H1 (cell line): ENCODE measurements at regions not wholly inside any gene's neighbourhood (a gene's known extent, or its start where the extent isn't known, plus 50 kb on each side); places are given as distances from the start of the nearest gene placed in this dataset.

Experiments used
- CHD7 ChIP-seq: fragments of 300-600 bp; sonication (generic); IDR thresholded peaks from 2 replicates; pipeline ENCODE4 v1.7.1; 2012; ENCODE audit warnings: low read length, moderate library complexity, mild to moderate bottlenecking, inconsistent platforms; ENCODE audit not compliant: insufficient replicate concordance
- EP300 ChIP-seq, 2 experiments: IDR thresholded peaks; 1 replicate in 1 of 2; 2 replicates in 1 of 2; pipeline ENCODE4 v1.6.1; 2011 to 2012; ENCODE audit warnings: low read depth in 2 of 2, low read length in 2 of 2, mild to moderate bottlenecking in 2 of 2, borderline replicate concordance in 1 of 2, inconsistent platforms in 1 of 2, moderate library complexity in 1 of 2
- HDAC6 ChIP-seq: IDR thresholded peaks from one replicate; pipeline ENCODE4 v1.7.1; 2012; ENCODE audit warnings: low read depth, mild to moderate bottlenecking, inconsistent platforms, low read length, moderate library complexity
- RNF2 ChIP-seq: fragments of 200-900, 300-1000 bp; sonication (generic); IDR thresholded peaks from 2 replicates; pipeline ENCODE4 v1.7.1; 2016; ENCODE audit warnings: borderline replicate concordance, low read depth, mild to moderate bottlenecking, antibody characterized with exemption, low read length; ENCODE audit not compliant: poor library complexity, severe bottlenecking; ENCODE audit errors: missing control alignments

GRCh38 chr2:153394247-153394646, 84.3 kb downstream of the RPRM start (continued):
- no peak for TF ChIP-seq CHD7
- no peak for TF ChIP-seq EP300 (IDR thresholded peaks at IDR 0.05; ENCODE audit: borderline replicate concordance in 1 of 2, low read depth in 2 of 2, low read length in 2 of 2)
- TF ChIP-seq RNF2, result no peak
- TF ChIP-seq HDAC6, result no peak
